ENCODE measurements at regions not wholly inside any gene's neighbourhood (a gene's known extent, or its start where the extent isn't known, plus 50 kb on each side); places are given as distances from the start of the nearest gene placed in this dataset.
A peak's percentile ranks its signal among the peaks of the same experiment; 100 is the strongest.

GRCh38 chr1:229886636-229887035, 180.4 kb upstream of the GALNT2 start:
- Mint-ChIP-seq H3K27me3 (ENCODE audit: low read depth) (peaks cover 27% of the 10 kb centered on the region), H3K36me3 (no peaks in the 10 kb centered on the region), H3K9me3 (peaks cover 20% of the 10 kb centered on the region), H3K27ac (no peak overlapping the region), H3K4me1 (no peaks in the 10 kb centered on the region), H3K4me3 (no peak overlapping the region)
- peak in 1 of 2 experiments; percentile 26 for DNase-seq (ENCODE audit: low spot score in 2 of 2, unreplicated experiment in 2 of 2)
- no peak for TF ChIP-seq CTCF (IDR thresholded peaks at IDR 0.05; ENCODE audit: unreplicated experiment)

GRCh38 chr1:229887043-229887822, 179.8 kb upstream of the GALNT2 start:
- Mint-ChIP-seq H3K36me3 (no peaks in the 10 kb centered on the region), H3K27me3 (ENCODE audit: low read depth) (peaks cover 26% of the 10 kb centered on the region), H3K4me3 (no peak overlapping the region), H3K4me1 (no peaks in the 10 kb centered on the region), H3K9me3 (peaks cover 20% of the 10 kb centered on the region), H3K27ac (no peak overlapping the region)
- DNase-seq (ENCODE audit: low spot score in 2 of 2, unreplicated experiment in 2 of 2): peak in 1 of 2 experiments; percentile 10
- no peak for TF ChIP-seq CTCF (IDR thresholded peaks at IDR 0.05; ENCODE audit: unreplicated experiment)

- H3K9me3 Mint-ChIP-seq: peaks cover 20% of the 10 kb centered on the region
- peak in 1 of 2 experiments; percentile 20 for DNase-seq (ENCODE audit: low spot score in 2 of 2, unreplicated experiment in 2 of 2)
- no peak overlapping the region for H3K4me3 Mint-ChIP-seq
- peaks cover 26% of the 10 kb centered on the region for H3K27me3 Mint-ChIP-seq (ENCODE audit: low read depth)
- no peak overlapping the region for H3K27ac Mint-ChIP-seq
- H3K4me1 Mint-ChIP-seq: no peaks in the 10 kb centered on the region
- TF ChIP-seq CTCF (IDR thresholded peaks at IDR 0.05; ENCODE audit: unreplicated experiment): no peak
- no peaks in the 10 kb centered on the region for H3K36me3 Mint-ChIP-seq
These were observed 178.9 kb upstream of the GALNT2 start for GRCh38 chr1:229888157-229888556.

GRCh38 chr1:229888561-229889001, 178.5 kb upstream of the GALNT2 start:
- no peak for TF ChIP-seq CTCF (IDR thresholded peaks at IDR 0.05; ENCODE audit: unreplicated experiment)
- no peaks in the 10 kb centered on the region for H3K36me3 Mint-ChIP-seq
- H3K4me1 Mint-ChIP-seq: no peaks in the 10 kb centered on the region
- peaks cover 20% of the 10 kb centered on the region for H3K9me3 Mint-ChIP-seq
- no peak overlapping the region for H3K27ac Mint-ChIP-seq
- no peak overlapping the region for H3K4me3 Mint-ChIP-seq
- H3K27me3 Mint-ChIP-seq (ENCODE audit: low read depth): peaks cover 27% of the 10 kb centered on the region
- no peak for DNase-seq (ENCODE audit: low spot score in 2 of 2, unreplicated experiment in 2 of 2)

DNA sequence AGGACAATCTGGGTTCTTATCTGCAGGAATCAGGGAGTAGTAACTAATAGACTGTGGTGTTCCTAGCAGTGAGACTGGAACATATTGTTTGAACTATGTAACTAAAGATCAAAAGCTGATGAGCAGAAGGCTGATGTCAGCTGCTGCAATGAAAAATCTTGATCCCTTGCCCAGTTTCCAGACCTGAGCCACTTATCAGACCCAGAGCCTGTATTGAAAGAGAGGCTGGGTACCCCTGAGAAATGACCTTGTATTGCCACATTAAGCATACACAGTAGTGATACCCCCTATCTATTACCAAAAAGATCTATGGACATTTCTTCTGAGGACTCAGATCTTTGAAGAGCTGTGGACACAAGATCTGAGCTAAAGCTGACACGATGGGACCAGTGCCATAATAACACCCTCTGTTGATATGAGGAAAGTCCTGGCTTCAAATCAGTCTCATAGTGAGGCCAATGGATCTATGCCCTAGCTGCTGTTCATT, 178.0 kb upstream of the GALNT2 start:
- Mint-ChIP-seq H3K27ac (no peak overlapping the region), H3K4me3 (no peak overlapping the region), H3K9me3 (peaks cover 20% of the 10 kb centered on the region), H3K36me3 (no peaks in the 10 kb centered on the region), H3K4me1 (no peaks in the 10 kb centered on the region), H3K27me3 (ENCODE audit: low read depth) (peaks cover 23% of the 10 kb centered on the region)
- no peak for DNase-seq (ENCODE audit: low spot score in 2 of 2, unreplicated experiment in 2 of 2)
- no peak for TF ChIP-seq CTCF (IDR thresholded peaks at IDR 0.05; ENCODE audit: unreplicated experiment)

Data from mesothelial cell of epicardium (in vitro differentiated cells).